GM23338 (cell line): ENCODE measurements at regions not wholly inside any gene's neighbourhood (a gene's known extent, or its start where the extent isn't known, plus 50 kb on each side); places are given as distances from the start of the nearest gene placed in this dataset.

ENCODE experiments used
- ATAC-seq: fragments of 200-7000 bp; cut with Tn5 transposase; 3 replicates; pipeline ENCODE4 v1.9.1; 2020
- DNase-seq: peaks from one replicate; pipeline ENCODE4 v3.0.0-alpha.2; 2015; ENCODE audit warnings: low spot score
- H2AFZ ChIP-seq: fragments of 200-600 bp; sonication (generic); 2 replicates; pipeline ENCODE4 v1.8.0; 2016; ENCODE audit warnings: antibody characterized with exemption, mild to moderate bottlenecking, moderate library complexity
- H3F3A ChIP-seq: fragments of 200-600 bp; sonication (generic); replicated peaks from 2 replicates; pipeline ENCODE4 v1.8.0; 2017; ENCODE audit warnings: antibody characterized with exemption, mixed run types, low read depth
- H3K27ac ChIP-seq: fragments of 200-600 bp; sonication (generic); 2 replicates; pipeline ENCODE4 v1.6.1; 2016; ENCODE audit warnings: low read depth
- H3K27me3 ChIP-seq: fragments of 200-600 bp; sonication (generic); 2 replicates; pipeline ENCODE4 v1.8.0; 2016; ENCODE audit warnings: mild to moderate bottlenecking, mixed run types, moderate library complexity; ENCODE audit not compliant: insufficient read depth
- H3K36me3 ChIP-seq: fragments of 200-600 bp; sonication (generic); 2 replicates; pipeline ENCODE4 v1.8.0; 2016; ENCODE audit warnings: mild to moderate bottlenecking; ENCODE audit not compliant: insufficient read depth
- H3K4me1 ChIP-seq: fragments of 200-600 bp; sonication (generic); 2 replicates; pipeline ENCODE4 v1.8.0; 2016; ENCODE audit warnings: mild to moderate bottlenecking, moderate library complexity; ENCODE audit not compliant: insufficient read depth
- H3K4me2 ChIP-seq: fragments of 200-600 bp; sonication (generic); 2 replicates; pipeline ENCODE4 v1.7.1; 2017; ENCODE audit warnings: mixed run types
- H3K4me3 ChIP-seq: fragments of 200-600 bp; sonication (generic); 2 replicates; pipeline ENCODE4 v1.6.1; 2016; ENCODE audit warnings: mixed run types
- H3K79me2 ChIP-seq: fragments of 200-600 bp; sonication (generic); replicated peaks from 2 replicates; pipeline ENCODE4 v1.8.0; 2017; ENCODE audit warnings: mild to moderate bottlenecking; ENCODE audit not compliant: insufficient read depth
- H3K9me2 ChIP-seq: fragments of 200-600 bp; sonication (generic); 2 replicates; pipeline ENCODE4 v1.8.0; 2017; ENCODE audit not compliant: insufficient read depth
- H4K20me1 ChIP-seq: fragments of 200-600 bp; sonication (generic); replicated peaks from 2 replicates; pipeline ENCODE4 v1.8.0; 2017; ENCODE audit warnings: mild to moderate bottlenecking; ENCODE audit not compliant: insufficient read depth
- H3K27ac Mint-ChIP-seq: 2 replicates; pipeline ENCODE4 v1.8.0; 2020; ENCODE audit warnings: inconsistent platforms, mild to moderate bottlenecking, moderate library complexity, mixed read lengths
- H3K27me3 Mint-ChIP-seq: 3 replicates; pipeline ENCODE4 v1.8.0; 2022; ENCODE audit warnings: low read depth, mild to moderate bottlenecking, moderate library complexity, mixed read lengths, inconsistent platforms; ENCODE audit not compliant: insufficient read depth, poor library complexity
- H3K36me3 Mint-ChIP-seq: 3 replicates; pipeline ENCODE4 v1.8.0; 2021; ENCODE audit warnings: low read depth, mild to moderate bottlenecking, inconsistent platforms, moderate library complexity, mixed read lengths
- H3K4me1 Mint-ChIP-seq: 3 replicates; pipeline ENCODE4 v1.8.0; 2020; ENCODE audit warnings: mild to moderate bottlenecking, inconsistent platforms, mixed read lengths
- H3K4me3 Mint-ChIP-seq: 3 replicates; pipeline ENCODE4 v1.8.0; 2021; ENCODE audit warnings: moderate library complexity, mild to moderate bottlenecking, inconsistent platforms, mixed read lengths
- H3K9me3 Mint-ChIP-seq: 3 replicates; pipeline ENCODE4 v1.8.0; 2020; ENCODE audit warnings: moderate library complexity, mild to moderate bottlenecking, inconsistent platforms, mixed read lengths
- CREB1 ChIP-seq: fragments of 250-450 bp; sonication (Bioruptor Pico); IDR thresholded peaks from 2 replicates; pipeline ENCODE4 v1.5.0; 2020; ENCODE audit warnings: low read depth, mild to moderate bottlenecking, moderate library complexity
- ETS1 ChIP-seq: IDR thresholded peaks from 2 replicates; pipeline ENCODE4 v1.6.1; 2016; ENCODE audit warnings: antibody characterized with exemption
- EZH2 ChIP-seq: fragments of 200-600 bp; sonication (generic); IDR thresholded peaks from one replicate; pipeline ENCODE4 v1.8.0; 2017; ENCODE audit warnings: antibody characterized with exemption, mild to moderate bottlenecking, low read depth; ENCODE audit not compliant: unreplicated experiment
- EZH2phosphoT487 ChIP-seq: fragments of 200-600 bp; sonication (generic); IDR thresholded peaks from one replicate; pipeline ENCODE4 v1.8.1; 2018; ENCODE audit warnings: antibody characterized with exemption; ENCODE audit not compliant: unreplicated experiment
- JUNB ChIP-seq: IDR thresholded peaks from one replicate; pipeline ENCODE4 v1.6.1; 2016; ENCODE audit warnings: antibody characterized with exemption; ENCODE audit not compliant: unreplicated experiment
- NANOG ChIP-seq: IDR thresholded peaks from 2 replicates; pipeline ENCODE4 v1.6.1; 2016; ENCODE audit warnings: antibody characterized with exemption, borderline replicate concordance
- POLR2AphosphoS5 ChIP-seq: IDR thresholded peaks from 2 replicates; pipeline ENCODE4 v1.6.1; 2016; ENCODE audit warnings: antibody characterized with exemption, low read depth
- REST ChIP-seq: IDR thresholded peaks from one replicate; pipeline ENCODE4 v1.6.1; 2018; ENCODE audit warnings: antibody characterized with exemption; ENCODE audit not compliant: unreplicated experiment
- STAT1 ChIP-seq: IDR thresholded peaks from one replicate; pipeline ENCODE4 v1.6.1; 2016; ENCODE audit warnings: antibody characterized with exemption; ENCODE audit not compliant: unreplicated experiment
- ZNF114 ChIP-seq: fragments of 250-450 bp; sonication (Bioruptor Pico); IDR thresholded peaks from 2 replicates; pipeline ENCODE4 v1.5.0; 2020; ENCODE audit warnings: mild to moderate bottlenecking, moderate library complexity
- ZNF331 ChIP-seq: fragments of 250-450 bp; sonication (Bioruptor Pico); IDR thresholded peaks from 2 replicates; pipeline ENCODE4 v1.5.0; 2020; ENCODE audit warnings: low read depth, mild to moderate bottlenecking, moderate library complexity
- ZNF462 ChIP-seq: fragments of 250-450 bp; sonication (Bioruptor Pico); IDR thresholded peaks from 2 replicates; pipeline ENCODE4 v1.5.0; 2020; ENCODE audit warnings: mild to moderate bottlenecking, moderate library complexity

- Mint-ChIP-seq H3K36me3 (no peaks in the 10 kb centered on the region), H3K27me3 (no peaks in the 10 kb centered on the region), H3K27ac (no peak overlapping the region), H3K4me1 (peaks cover 4% of the 10 kb centered on the region; the same call in 2 of the 3 replicates), H3K9me3 (no peaks in the 10 kb centered on the region; the same call in 2 of the 3 replicates), H3K4me3 (no peak overlapping the region)
- H3K36me3 ChIP-seq, result no peaks in the 10 kb centered on the region
- no peak overlapping the region for H3K27ac ChIP-seq
- H3F3A ChIP-seq, result no peaks in the 10 kb centered on the region
- no peak overlapping the region for H3K4me2 ChIP-seq
- H3K9me2 ChIP-seq, result peaks cover 7% of the 10 kb centered on the region; the same call in 1 of the 2 replicates
- peak; percentile 1 for DNase-seq
- no peaks in the 10 kb centered on the region for H3K27me3 ChIP-seq
- no peaks in the 10 kb centered on the region for H3K79me2 ChIP-seq
- TF ChIP-seq CREB1 (CRISPR knock-in tag) (no peak), STAT1 (no peak), ETS1 (no peak), JUNB (no peak), EZH2phosphoT487 (no peak), EZH2 (no peak), ZNF114 (CRISPR knock-in tag) (no peak), POLR2AphosphoS5 (no peak)
- H2AFZ ChIP-seq, result no peak overlapping the region
- no peaks in the 10 kb centered on the region for H3K4me1 ChIP-seq
- H4K20me1 ChIP-seq, result no peaks in the 10 kb centered on the region
- no peak overlapping the region for H3K4me3 ChIP-seq
- no peak for ATAC-seq
Observed at GRCh38 chr2:34307636-34308035, 708.5 kb upstream of the FAM98A start.

- no peaks in the 10 kb centered on the region for H4K20me1 ChIP-seq
- Mint-ChIP-seq H3K27ac (no peak overlapping the region), H3K36me3 (no peaks in the 10 kb centered on the region), H3K4me1 (peaks cover 4% of the 10 kb centered on the region; the same call in 2 of the 3 replicates), H3K27me3 (no peaks in the 10 kb centered on the region), H3K9me3 (no peaks in the 10 kb centered on the region; the same call in 2 of the 3 replicates), H3K4me3 (no peak overlapping the region)
- H3F3A ChIP-seq, result no peaks in the 10 kb centered on the region
- H3K4me2 ChIP-seq, result no peak overlapping the region
- H3K79me2 ChIP-seq, result no peaks in the 10 kb centered on the region
- H3K27me3 ChIP-seq, result no peaks in the 10 kb centered on the region
- peaks cover 7% of the 10 kb centered on the region; the same call in 1 of the 2 replicates for H3K9me2 ChIP-seq
- H2AFZ ChIP-seq, result no peak overlapping the region
- H3K36me3 ChIP-seq, result no peaks in the 10 kb centered on the region
- no peak overlapping the region for H3K4me3 ChIP-seq
- no peak for ATAC-seq
- no peak for DNase-seq
- H3K27ac ChIP-seq, result no peak overlapping the region
- H3K4me1 ChIP-seq, result no peaks in the 10 kb centered on the region
- TF ChIP-seq ZNF462 (CRISPR knock-in tag) (no peak), EZH2phosphoT487 (no peak), NANOG (no peak), ZNF331 (CRISPR knock-in tag) (no peak), STAT1 (no peak), ZNF114 (CRISPR knock-in tag) (no peak), REST (no peak), EZH2 (no peak), CREB1 (CRISPR knock-in tag) (no peak)
Observed at GRCh38 chr2:34306745-34307144, 707.6 kb upstream of the FAM98A start.
